GM18861 (cell line): ENCODE measurements at regions not wholly inside any gene's neighbourhood (a gene's known extent, or its start where the extent isn't known, plus 50 kb on each side); places are given as distances from the start of the nearest gene placed in this dataset.

Experiments
- ATAC-seq: cut with Tn5 transposase; IDR thresholded peaks from one replicate; pipeline ENCODE4 v1.9.1; 2021; ENCODE audit not compliant: unreplicated experiment

GRCh38 chr4:167290678-167291077 is 56.4 kb upstream of the SPOCK3 start:
- no peak for ATAC-seq

GRCh38 chr4:167308876-167309275 is 74.6 kb upstream of the SPOCK3 start:
- ATAC-seq, result no peak

- ATAC-seq, result no peak
These were observed 87.0 kb upstream of the SPOCK3 start for GRCh38 chr4:167321299-167321698.

GRCh38 chr4:167339781-167340180 is 105.5 kb upstream of the SPOCK3 start:
- no peak for ATAC-seq

DNA sequence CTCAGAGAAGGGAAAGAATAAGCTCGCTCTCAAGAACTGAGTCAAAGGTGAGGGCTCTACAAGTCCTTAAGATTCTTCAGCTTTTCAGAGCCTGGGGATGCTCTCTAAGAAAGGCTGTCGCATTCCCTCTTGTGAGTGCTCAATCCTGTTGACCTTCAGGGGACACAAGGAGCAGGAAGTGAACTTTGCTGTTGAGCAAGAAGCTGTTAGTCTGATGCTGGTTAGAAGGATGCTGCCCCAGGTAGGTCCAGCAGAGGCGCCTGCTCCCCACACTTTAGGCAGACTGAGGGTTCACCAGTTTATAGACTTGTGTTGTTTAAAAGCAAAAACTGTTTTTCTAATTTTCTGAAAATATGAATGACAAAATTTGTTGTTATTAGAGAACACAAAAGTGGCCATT is 125.4 kb upstream of the SPOCK3 start:
- ATAC-seq, result no peak

GRCh38 chr4:167379076-167379835 is 145.0 kb upstream of the SPOCK3 start:
- no peak for ATAC-seq

DNA sequence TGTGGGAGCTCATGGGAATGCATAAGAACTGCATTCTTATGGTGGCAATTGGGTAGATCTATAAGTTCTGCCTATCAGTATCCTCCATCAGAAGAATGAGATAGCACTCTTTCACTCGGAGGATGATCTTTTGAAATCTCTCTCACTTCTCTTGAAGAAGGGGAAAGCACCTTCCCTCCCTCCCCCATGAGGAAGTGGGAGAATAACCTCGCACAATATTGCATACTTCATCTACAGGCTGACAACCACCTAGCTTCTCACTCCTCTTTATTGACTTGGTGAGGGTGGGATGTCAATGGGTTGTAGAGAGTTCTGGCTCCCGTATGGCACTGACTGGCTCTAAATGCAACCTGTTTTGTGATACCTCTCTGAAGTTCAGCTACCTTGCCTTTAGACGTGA is 146.7 kb upstream of the SPOCK3 start:
- no peak for ATAC-seq

DNA sequence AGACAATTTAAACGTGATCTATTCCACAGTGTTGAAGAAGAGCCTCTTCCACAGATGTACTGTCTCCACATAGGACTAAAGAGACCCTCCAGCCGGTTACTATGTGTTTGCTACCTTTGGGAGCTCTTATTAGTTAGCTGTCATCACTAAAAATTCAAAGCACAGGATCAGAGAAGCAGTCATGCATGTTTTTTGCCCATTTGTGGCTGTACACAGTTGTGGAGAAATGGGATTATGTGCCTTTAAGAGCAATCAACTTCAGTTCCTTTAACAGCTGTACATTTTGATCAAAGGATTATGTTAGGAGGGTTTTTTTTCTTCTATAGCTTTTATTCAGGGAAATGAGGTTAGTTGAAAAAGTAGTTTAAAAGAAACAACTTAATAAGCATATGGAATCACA is 149.0 kb upstream of the SPOCK3 start:
- ATAC-seq, result no peak

DNA sequence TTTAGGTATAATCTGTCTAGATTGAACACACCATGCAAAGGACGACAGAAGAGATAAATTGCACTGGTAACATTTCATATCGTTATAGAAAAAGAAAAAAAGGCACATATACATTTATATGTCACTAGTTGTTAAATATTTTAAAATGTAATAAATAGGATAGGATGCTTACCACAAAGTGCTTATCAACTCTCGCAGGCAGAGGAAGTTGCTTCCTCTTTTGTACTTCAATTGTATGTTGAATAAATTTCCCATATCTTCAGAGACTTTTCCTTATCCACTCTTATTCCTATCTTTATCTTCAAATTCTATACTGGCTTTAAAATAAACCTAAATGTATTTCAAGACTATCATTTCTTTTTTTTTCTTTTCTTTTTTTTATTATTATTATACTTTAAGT is 163.3 kb upstream of the SPOCK3 start:
- no peak for ATAC-seq

DNA sequence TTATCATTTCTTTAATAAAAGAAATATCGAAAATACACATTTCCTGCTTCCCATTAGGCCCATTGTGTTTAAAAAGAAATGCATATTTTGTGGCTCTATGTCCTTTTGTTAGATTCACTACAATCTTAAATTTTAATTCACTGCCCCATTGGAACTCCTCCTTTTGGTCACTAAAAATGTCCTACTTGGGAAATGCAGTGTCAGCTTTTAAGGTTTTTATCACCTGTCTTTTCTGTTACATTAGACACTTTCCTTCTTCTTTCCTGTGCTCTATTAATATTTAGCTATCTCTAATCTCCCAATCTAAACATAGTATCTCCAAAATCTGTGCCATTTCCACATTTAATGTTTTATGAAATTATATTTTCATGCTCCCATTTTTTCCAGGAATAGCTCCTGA is 164.9 kb upstream of the SPOCK3 start:
- ATAC-seq, result no peak

DNA sequence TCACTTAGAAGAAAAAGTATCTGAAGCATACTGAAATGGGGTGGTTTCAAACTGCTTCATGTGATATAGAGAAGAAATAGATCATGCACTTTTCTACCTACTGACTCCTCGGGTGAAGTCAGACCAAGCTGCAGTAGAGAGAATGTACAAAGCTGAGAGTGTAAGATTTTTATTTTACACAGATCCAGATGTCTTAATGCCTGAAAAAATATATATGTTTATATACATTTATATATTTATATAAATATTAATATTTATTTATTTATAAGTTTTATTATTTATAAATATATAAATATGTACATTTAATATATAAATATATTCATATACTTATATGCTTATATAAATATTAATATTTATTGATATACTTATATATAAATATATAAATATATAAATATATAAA is 171.9 kb upstream of the SPOCK3 start:
- no peak for ATAC-seq

- no peak for ATAC-seq
These were observed 181.2 kb upstream of the SPOCK3 start for GRCh38 chr4:167415461-167415860.

DNA sequence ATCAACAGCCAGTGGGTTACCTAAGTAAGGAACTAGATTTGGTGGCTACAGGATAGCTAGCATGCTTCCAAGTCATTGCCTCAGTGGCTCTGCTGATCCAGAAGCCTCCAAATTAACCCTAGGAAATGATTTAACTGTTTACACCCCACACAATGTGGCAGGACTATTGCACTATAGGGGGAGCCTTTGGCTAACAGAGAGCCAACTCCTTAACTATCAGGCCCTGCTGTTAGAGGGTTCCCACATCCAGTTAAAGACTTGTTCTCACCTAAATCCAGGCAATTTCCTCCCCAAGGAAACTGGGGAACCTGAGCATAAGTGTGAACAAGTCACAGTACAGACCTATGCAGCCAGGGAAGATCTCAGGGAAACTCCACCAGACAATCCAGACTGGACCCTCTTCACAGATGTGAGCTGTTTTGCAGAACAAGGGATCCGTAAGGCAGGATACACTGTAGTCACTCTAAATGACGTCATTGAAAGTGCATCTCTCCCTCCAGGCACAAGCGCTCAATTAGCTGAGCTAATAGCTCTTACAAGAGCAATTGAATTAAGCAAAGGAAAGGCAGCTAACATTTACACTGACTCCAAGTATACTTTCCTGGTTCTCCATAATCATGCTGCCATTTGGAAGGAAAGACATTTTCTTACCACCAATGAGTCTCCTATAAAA is 185.3 kb upstream of the SPOCK3 start:
- no peak for ATAC-seq

GRCh38 chr4:167421201-167421600 is 186.9 kb upstream of the SPOCK3 start:
- ATAC-seq, result no peak

DNA sequence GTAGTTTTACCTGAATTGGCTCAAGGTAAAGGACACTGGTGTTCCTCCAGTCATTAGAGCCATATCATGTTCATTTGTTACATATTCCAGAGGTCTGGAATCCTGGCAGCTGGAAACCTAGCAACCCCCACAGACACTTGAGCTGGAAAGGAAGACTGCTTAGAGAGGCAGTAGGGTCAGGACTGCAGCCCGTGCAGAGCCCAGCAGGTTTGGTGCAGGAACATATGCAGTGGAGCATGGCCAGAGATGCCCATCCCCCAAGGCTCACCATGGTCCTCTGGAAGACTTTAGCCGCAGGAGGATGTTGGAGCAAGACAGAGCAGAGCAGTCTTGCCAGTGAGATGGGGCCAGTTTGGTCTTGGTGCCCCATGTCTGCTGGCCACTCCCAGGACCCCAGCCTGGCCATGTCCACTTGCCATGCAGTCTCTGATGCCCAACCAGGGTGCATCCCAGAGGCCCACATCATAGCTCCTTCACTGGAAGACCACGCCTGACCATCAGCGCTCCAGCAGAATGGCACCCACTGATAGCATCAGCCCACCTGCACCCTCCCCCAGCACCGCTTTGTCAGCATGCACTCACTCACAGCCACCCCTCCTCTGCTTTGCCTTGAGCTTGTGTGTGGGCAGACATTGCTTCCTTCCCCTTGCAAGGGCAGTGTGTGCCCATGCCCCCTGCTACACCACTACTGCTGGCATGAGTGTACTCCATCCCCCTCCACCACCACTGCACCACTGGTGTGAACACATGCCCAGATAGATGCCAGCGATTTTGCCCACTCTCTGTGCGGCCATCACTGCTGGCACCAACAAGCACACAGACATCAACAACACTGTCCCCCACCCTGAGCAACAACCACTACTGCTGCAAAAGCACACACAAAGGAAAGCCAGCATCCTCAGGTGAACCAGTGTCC is 190.3 kb upstream of the SPOCK3 start:
- no peak for ATAC-seq

DNA sequence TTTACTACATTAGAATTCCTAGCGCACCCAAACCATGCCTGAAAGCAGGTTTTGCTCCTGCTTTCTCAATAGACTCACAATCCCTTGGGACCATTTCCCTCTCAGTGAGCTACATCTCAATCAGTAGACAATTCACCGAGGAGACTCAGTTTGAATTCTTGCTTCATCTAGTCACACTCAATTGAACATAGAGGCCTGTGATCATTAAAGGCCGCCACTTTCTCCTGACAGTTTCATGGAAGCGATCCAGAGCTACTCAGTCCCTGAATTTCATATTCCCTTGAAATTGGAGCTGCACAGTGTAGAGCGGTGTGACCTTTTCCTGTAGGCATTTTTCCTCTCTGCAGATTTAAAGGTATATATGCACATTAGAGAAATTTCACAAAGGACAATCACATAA is 193.9 kb upstream of the SPOCK3 start:
- no peak for ATAC-seq

- no peak for ATAC-seq
These were observed 197.1 kb upstream of the SPOCK3 start for GRCh38 chr4:167431371-167431770.

GRCh38 chr4:167435786-167436185 is 201.5 kb upstream of the SPOCK3 start:
- ATAC-seq, result no peak

DNA sequence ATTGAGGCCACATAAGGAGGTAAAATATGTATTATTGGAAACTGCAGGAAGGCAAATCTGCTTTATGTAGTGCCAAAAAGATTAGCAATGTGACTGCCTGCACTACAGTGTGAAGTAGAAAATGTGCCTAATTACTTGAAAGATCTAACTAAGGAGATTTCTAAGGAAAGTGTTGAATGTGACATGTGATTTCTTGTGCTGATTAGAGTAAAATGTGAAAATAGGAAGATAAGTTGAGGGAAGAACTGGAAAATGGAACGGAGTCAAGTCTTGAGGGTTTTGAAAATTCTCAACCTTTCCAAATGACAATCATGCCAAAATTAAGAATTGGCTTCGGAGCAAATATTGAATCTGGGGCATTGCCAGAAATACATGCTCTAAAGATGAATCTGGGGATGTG is 209.5 kb upstream of the SPOCK3 start:
- ATAC-seq, result no peak

- no peak for ATAC-seq
These were observed 218.7 kb upstream of the SPOCK3 start for GRCh38 chr4:167452922-167453430.

- ATAC-seq, result no peak
These were observed 222.3 kb upstream of the SPOCK3 start for GRCh38 chr4:167456619-167457018.

DNA sequence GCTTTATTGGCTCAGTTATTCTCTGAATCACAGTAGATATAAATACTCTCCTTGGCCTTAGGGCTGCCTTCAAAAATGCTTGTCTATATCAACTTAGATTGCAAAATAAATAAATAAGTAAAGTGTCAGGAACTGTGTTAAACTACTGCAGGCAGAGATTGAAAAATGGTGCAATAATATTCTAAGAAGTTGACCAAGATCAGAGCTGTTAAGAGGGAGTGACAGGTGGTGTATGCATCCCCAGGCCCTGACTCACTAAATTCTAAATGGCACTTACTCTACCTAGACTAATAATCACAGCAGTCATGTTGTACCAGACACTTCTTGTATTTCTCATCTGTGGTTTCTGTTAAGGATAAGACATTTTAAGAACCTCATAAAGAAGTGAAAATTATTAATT is 235.1 kb upstream of the SPOCK3 start:
- no peak for ATAC-seq
